CD1c-positive myeloid dendritic cell (primary cell): ENCODE measurements at regions not wholly inside any gene's neighbourhood (a gene's known extent, or its start where the extent isn't known, plus 50 kb on each side); places are given as distances from the start of the nearest gene placed in this dataset.

Experiments used
- DNase-seq: peaks from one replicate; pipeline ENCODE4 v3.0.0-alpha.2; 2016; ENCODE audit errors: extremely low spot score

DNA sequence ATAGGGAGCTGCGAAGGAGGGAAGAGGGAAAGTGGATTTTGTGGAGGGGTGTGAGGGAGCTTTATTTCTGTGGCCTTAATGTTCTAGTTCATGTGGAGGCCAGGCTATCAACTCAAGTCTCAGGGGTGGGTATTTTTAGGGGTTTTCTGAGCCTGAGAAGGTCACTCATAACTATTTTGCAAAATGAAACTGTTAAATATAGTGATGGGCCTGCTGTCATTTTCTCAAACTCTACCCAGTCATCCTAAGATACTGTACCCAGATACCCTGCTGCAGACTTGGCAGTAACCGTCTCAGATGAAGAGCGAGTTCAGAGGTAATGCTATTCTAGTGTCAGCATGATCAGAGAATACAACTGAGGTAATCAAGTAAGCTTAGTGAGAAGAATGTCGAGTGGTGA, 545.0 kb upstream of the TBL1XR1 start:
- DNase-seq: no peak

DNA sequence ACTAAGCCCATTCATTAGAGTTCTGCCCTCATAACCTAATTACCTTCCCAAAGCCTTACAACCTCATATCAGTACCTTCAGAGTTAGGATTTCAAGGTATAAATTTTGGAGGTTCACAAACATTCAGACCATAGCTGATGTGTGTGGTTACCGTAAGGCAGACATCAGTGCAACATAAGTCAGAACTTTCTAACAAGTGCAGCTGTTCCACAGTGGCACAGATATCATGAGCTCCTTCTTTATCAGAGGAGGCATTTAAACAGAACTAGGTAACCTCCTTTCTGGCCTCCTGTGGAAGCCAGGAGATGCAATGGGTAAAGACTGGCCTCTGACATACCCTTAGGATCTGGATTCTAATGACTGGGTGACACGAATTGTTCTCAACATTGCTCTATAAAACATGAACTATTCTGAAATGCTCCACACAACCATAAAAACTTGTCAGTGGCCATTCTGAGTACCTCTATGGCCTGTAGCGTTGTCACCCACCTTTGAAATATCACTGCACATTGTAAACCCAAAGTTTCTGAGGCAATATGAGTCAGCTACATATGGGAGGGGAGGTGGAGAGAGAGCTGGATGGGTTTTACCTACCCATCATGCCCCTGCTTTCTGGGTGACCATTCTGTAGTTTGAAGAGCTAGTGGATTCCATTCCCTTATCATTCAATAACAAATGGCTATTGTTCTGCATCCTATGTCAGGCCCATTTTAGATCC, 546.0 kb upstream of the TBL1XR1 start:
- DNase-seq: no peak

- no peak for DNase-seq
These were observed 547.8 kb upstream of the TBL1XR1 start for GRCh38 chr3:177744873-177745606.

GRCh38 chr3:177745607-177746005, 548.3 kb upstream of the TBL1XR1 start:
- no peak for DNase-seq

DNA sequence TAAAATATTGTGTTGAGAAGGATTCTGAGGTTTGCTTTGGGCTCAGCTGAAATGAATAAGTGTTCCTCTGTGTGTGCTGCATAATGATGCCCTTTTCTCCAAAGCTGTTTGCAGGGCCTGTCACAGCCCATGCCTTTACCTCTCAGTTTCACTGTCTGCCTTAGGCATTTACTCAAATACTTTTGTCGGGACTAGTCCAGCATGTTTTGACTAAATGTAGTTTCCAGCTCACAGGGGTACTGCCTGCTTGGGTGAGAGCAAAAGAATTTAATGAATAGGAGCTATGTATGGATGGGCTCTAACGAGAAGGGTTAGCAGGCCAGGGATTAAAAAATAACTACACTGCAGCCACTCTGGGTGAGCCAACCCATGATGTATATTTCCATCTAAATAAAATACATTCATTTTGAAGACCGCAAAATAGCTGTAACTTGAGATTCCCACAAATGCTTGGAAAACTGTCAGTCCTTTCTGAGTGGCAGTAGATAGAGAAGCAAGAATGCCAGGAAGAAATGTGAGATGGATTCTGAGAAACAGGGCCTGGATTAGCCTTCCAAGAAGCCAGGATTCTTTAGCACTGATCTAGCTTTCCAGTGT, 549.2 kb upstream of the TBL1XR1 start:
- no peak for DNase-seq

GRCh38 chr3:177749836-177750235, 552.6 kb upstream of the TBL1XR1 start:
- DNase-seq: no peak

- DNase-seq: no peak
These were observed 553.2 kb upstream of the TBL1XR1 start for GRCh38 chr3:177750436-177750835.

GRCh38 chr3:177751770-177752169, 554.5 kb upstream of the TBL1XR1 start:
- DNase-seq: no peak

DNA sequence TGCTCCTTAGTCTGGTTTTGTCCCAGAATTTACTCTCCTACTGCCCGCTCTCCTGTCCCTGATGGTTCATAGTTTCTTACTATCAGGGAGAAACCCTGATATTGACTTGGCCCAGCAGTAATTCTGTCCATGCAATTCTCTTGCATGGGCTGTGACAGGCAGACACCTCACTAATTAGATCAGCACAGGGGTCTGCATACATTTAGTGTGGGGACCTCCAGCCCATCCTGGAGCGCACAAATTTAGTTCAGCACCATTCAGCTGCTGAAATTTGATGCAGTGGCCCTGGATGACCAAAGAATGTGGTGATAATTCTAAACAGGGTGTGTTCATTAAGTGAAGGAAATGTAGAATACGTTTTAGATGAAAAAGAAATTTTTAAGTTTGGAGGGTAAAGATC, 555.5 kb upstream of the TBL1XR1 start:
- DNase-seq: no peak

GRCh38 chr3:177753451-177754155, 556.3 kb upstream of the TBL1XR1 start:
- DNase-seq: no peak

- DNase-seq: no peak
These were observed 557.2 kb upstream of the TBL1XR1 start for GRCh38 chr3:177754508-177754921.

- no peak for DNase-seq
These were observed 560.8 kb upstream of the TBL1XR1 start for GRCh38 chr3:177758126-177758525.

GRCh38 chr3:177760803-177761202, 563.5 kb upstream of the TBL1XR1 start:
- no peak for DNase-seq

- DNase-seq: no peak
These were observed 567.2 kb upstream of the TBL1XR1 start for GRCh38 chr3:177764377-177764912.

DNA sequence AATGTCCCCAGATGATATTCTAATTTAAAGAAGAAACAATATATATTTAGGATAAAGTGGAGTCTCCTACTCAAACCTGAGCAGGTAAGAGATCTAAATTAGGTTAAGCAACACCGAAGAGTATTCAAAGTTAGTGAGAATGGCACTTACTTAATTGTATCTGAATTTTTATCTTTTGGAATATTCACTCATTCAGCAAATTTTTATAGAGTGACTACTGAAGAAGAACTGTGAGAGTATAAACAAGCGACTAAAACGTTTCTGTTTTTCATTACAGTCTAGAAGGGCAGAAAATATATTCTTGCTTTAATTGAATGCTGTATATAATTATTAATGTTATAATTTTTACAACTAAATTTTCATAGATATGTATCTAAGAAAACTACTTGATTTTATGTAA, 567.7 kb upstream of the TBL1XR1 start:
- DNase-seq: no peak

DNA sequence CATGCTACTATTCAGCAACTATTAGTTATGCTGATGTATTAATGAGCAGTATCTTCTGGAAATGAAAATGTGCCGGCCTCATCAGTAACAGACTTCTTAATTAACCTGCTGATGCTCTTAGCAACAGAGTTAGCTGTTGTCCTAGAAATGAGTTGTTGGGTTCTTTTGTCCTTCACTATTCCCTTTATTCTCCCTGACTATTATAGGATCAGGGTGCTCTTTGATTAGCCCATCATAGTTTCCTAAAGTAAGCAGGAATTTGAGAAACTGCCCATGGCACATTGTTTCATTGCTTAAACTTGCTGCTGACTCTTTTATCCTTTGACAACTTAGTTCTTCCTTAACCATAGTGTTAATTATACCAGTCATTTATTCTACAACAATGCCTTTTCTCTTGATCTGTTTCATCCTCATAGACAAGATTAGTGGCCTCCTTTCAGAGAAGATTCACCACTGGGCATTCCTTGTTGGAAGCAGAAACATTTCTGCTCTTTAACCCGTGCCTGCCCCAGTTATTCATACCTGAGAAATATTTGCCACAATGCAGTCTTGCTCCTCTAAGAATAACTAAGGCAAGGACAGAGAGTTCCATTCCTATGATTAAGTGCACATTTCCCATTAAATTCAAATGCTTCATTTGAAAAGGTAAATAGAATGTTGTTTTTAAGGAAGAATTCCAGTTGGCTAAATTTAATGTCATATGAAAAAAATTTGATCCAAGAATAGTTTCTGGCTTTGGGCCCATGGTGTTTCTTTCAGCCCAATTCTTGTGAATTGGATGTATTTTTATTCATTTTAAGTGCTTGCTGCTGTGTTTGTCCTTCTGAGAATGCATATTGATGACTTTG, 573.3 kb upstream of the TBL1XR1 start:
- no peak for DNase-seq

DNA sequence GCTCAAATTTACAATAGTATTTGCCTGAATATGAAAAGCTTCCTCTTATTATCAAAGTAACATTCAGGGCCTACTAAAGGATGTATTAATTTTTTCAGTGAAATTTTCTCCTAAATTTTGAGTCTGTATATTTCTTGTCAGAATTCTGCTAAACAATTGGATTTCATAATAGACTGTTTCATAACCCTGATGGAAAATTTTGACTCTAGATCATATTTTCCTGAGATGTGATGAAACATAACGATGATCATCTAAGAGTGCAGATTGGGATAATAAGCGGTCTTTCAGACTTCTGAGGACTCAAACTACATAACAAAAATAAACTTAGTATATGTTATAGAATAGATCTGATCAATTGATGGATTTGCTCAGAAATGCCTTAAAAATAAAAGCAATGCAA, 574.5 kb upstream of the TBL1XR1 start:
- DNase-seq: no peak

- peak; percentile 34 for DNase-seq
These were observed 575.8 kb upstream of the TBL1XR1 start for GRCh38 chr3:177772908-177773557.

GRCh38 chr3:177773717-177774116, 576.4 kb upstream of the TBL1XR1 start:
- DNase-seq: no peak

DNA sequence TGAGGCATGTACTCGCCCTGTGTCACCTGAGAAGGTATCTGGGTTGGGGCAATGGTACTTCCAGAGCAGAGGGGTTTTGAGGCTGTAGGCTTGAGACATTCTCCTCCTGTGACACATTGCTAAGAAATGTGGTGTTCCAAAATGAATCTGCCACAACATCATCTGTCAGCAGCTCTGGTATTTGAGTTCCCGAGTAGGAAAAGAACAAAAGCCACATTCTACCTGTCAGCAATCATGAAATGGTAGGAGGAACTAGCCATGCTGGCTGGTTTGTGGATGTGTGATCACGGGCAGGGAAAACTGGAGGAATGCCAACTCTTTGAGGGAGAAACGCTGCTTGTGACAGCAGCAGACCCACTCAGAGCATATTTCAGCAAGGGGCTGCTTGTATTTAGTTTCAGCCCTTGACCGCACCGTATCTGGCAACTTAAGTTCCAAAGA, 579.4 kb upstream of the TBL1XR1 start:
- DNase-seq: no peak

DNA sequence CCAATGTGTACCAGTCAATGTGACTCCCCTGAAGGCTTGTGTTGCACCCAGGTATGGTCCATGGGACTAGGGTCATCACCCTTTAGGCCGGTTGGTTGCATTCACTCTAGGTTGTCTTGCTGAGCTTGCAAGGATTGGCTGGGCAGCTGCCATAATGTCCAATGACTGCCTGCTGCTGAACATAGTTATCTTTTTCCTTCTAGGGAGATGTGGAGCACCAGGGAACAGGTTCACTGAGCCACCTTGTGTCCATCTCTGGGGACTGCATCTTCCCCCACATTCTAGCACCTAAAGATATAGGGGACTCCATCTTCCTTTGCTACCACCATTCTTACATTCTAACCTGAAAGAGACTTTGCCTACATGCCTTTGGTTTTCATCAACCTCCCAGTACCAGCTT, 580.4 kb upstream of the TBL1XR1 start:
- peak; percentile 58 for DNase-seq
